Stimulated activated naive B cell treated with anti-CD40 and anti-IgM and Interleukin-4, amounts not matched to agents 10 μg/mL and 1 μg/mL and 100 μg/mL, for 72 hours (primary cell): ENCODE measurements at regions not wholly inside any gene's neighbourhood (a gene's known extent, or its start where the extent isn't known, plus 50 kb on each side); places are given as distances from the start of the nearest gene placed in this dataset.
"Not testable (repeated sequence)": the region's sequence is repeated elsewhere in the genome, so short reads cannot be mapped to it uniquely, and the experiment has no call there.

ENCODE experiments used
- ATAC-seq, 2 donors: fragments of 150-1000 bp; cut with Tn5 transposase; replicated peaks; 2 replicates each; pipeline ENCODE4 v1.10.0; 2021; ENCODE audit warnings: moderate library complexity in 1 of 2
- DNase-seq: peaks from one replicate; pipeline ENCODE4 v3.0.0; 2021
- H3K27ac Mint-ChIP-seq: one replicate; pipeline ENCODE4 v1.8.0; 2022; ENCODE audit warnings: mild to moderate bottlenecking, mixed read lengths
- H3K27me3 Mint-ChIP-seq, 2 donors: one replicate each; pipeline ENCODE4 v1.8.0; 2022; ENCODE audit warnings: mixed read lengths in 2 of 2
- H3K36me3 Mint-ChIP-seq, 2 donors: one replicate each; pipeline ENCODE4 v1.8.0; 2022; ENCODE audit warnings: mixed read lengths in 2 of 2, mild to moderate bottlenecking in 1 of 2
- H3K4me1 Mint-ChIP-seq, 2 donors: one replicate each; pipeline ENCODE4 v1.8.0; 2022; ENCODE audit warnings: mixed read lengths in 2 of 2, mild to moderate bottlenecking in 1 of 2
- H3K4me3 Mint-ChIP-seq, 2 donors: one replicate each; pipeline ENCODE4 v1.8.0; 2022; ENCODE audit warnings: mild to moderate bottlenecking in 2 of 2, mixed read lengths in 2 of 2, moderate library complexity in 1 of 2
- H3K9me3 Mint-ChIP-seq, 2 donors: one replicate each; pipeline ENCODE4 v1.8.0; 2022; ENCODE audit warnings: mixed read lengths in 2 of 2, mild to moderate bottlenecking in 1 of 2

- no peak for DNase-seq
- Mint-ChIP-seq H3K4me3 (no peak overlapping the region), H3K4me1 (no peaks in the 10 kb centered on the region)
Measured at GRCh38 chr5:101838435-101838834, 457.6 kb downstream of the SLCO4C1 start.

DNA sequence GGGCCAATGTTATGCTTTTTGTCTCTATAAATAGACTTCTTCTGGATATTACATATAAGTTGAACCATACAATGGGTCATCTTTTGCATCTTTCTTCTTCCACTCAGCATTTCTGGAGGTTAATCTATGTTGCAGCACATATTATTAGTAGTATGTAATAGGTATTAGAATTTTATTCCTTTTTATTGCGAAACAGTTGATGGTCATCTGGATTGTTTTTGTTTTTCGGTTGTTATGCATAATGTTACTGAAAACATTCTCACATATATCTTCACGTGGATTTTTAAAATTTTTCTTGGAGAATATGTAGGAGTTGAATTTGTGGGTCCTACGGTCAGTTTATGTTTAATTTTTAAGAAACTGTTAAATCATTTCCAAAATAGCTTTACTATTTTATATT lies 466.8 kb downstream of the SLCO4C1 start:
- DNase-seq = no peak
- Mint-ChIP-seq H3K27me3 (no peaks in the 10 kb centered on the region), H3K9me3 (peaks cover 4 to 11% of the 10 kb centered on the region in 2 donors), H3K4me3 (no peak overlapping the region), H3K4me1 (no peaks in the 10 kb centered on the region), H3K27ac (no peak overlapping the region), H3K36me3 (no peaks in the 10 kb centered on the region)
- ATAC-seq = no peak

More at GRCh38 chr5:101838435-101838834, 457.6 kb downstream of the SLCO4C1 start:
- Mint-ChIP-seq H3K27me3 (no peaks in the 10 kb centered on the region), H3K9me3 (peaks cover 0 to 4% of the 10 kb centered on the region in 2 donors), H3K36me3 (no peaks in the 10 kb centered on the region), H3K27ac (no peak overlapping the region)
- no peak for ATAC-seq

GRCh38 chr5:101811466-101811865 lies 484.6 kb downstream of the SLCO4C1 start:
- Mint-ChIP-seq H3K9me3 (peaks cover 0 to 1% of the 10 kb centered on the region in 2 donors), H3K27me3 (no peaks in the 10 kb centered on the region), H3K4me3 (no peak overlapping the region), H3K4me1 (no peaks in the 10 kb centered on the region), H3K27ac (no peak overlapping the region), H3K36me3 (no peaks in the 10 kb centered on the region)
- DNase-seq (no peak), ATAC-seq (no peak)

DNA sequence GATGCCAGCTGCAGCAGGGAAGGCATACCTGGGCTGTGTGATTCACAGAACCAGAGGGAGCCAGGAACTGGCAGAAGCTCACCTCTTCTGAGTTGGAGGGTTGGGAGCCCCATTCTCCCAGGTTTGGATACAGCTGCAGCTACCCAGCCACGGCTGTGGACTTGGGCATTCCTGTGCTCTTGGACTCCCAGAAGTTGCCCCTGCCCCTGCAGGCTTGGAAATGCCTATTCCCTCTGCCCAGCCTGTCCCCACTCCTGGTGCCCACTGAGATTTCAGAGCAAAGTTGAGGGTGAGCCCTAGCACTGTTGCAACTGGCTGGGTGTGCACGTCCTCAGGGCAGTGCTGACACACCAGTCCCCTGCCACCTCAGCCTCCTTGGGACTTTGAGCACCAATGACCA lies 489.7 kb downstream of the SLCO4C1 start:
- Mint-ChIP-seq H3K9me3 (peaks cover 0 to 3% of the 10 kb centered on the region in 2 donors), H3K36me3 (no peaks in the 10 kb centered on the region), H3K27me3 (no peaks in the 10 kb centered on the region), H3K4me1 (no peaks in the 10 kb centered on the region), H3K4me3 (no peak overlapping the region), H3K27ac (no peak overlapping the region)
- ATAC-seq = no peak
- no peak for DNase-seq

GRCh38 chr5:101796427-101796826 lies 499.7 kb downstream of the SLCO4C1 start:
- H3K9me3 Mint-ChIP-seq = peaks cover 4 to 7% of the 10 kb centered on the region in 2 donors
- DNase-seq = no peak
- H3K4me3 Mint-ChIP-seq = no peak overlapping the region
- no peaks in the 10 kb centered on the region for H3K27me3 Mint-ChIP-seq
- ATAC-seq = no peak
- H3K27ac Mint-ChIP-seq = no peak overlapping the region
- no peaks in the 10 kb centered on the region for H3K36me3 Mint-ChIP-seq
- H3K4me1 Mint-ChIP-seq = no peaks in the 10 kb centered on the region

DNA sequence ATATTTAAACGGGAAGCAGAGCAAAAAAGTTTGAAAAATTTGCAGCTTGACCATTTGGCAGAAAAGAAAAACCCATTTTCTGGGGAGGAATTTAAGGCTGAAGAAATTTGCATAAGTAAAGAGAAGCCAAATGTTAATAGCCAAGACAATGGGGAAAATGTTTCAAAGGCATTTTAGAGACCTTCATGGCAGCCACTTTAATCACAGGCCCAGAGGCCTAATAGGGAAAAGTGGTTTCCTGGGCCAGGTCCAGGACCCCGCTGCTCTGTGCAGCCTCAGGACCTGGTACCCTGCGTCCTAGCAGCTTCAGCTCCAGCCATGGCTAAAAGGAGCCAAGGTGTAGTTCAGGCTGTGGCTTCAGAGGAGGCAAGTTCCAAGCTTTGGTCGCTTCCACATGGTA lies 507.3 kb downstream of the SLCO4C1 start:
- Mint-ChIP-seq H3K4me3 (no peak overlapping the region), H3K9me3 (peaks cover 0 to 6% of the 10 kb centered on the region in 2 donors), H3K27me3 (no peaks in the 10 kb centered on the region), H3K36me3 (no peaks in the 10 kb centered on the region), H3K4me1 (no peaks in the 10 kb centered on the region), H3K27ac (no peak overlapping the region)
- DNase-seq (no peak), ATAC-seq (no peak)

DNA sequence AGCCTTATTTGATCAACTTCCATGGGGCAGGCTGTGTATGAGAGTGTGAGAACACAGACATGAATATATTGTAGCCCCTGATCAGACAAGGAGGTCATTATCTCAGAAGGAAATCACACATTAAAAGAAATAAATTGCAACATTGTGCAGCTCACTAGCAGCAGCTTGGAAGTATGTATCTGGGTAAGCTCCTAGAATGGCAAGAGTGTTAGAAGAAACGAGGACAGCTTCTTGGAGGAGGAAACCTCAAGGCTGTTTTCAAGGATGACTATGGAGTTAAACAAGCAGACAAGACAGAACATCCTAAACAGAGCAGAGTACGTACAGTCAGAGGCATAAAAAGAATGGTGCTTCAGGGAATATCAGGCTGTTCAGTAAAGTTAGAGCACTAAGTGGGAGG lies 511.0 kb downstream of the SLCO4C1 start:
- no peaks in the 10 kb centered on the region for H3K36me3 Mint-ChIP-seq

GRCh38 chr5:101783241-101784013 lies 512.7 kb downstream of the SLCO4C1 start:
- Mint-ChIP-seq H3K27me3 (no peaks in the 10 kb centered on the region), H3K27ac (no peak overlapping the region), H3K4me3 (no peak overlapping the region), H3K9me3 (peaks cover 3% of the 10 kb centered on the region in 2 donors), H3K4me1 (no peaks in the 10 kb centered on the region), H3K36me3 (no peaks in the 10 kb centered on the region)
- DNase-seq (no peak), ATAC-seq (no peak)

More for the DNA sequence above, 511.0 kb downstream of the SLCO4C1 start:
- DNase-seq (no peak), ATAC-seq (no peak)
- H3K27me3 Mint-ChIP-seq = no peaks in the 10 kb centered on the region
- no peak overlapping the region for H3K4me3 Mint-ChIP-seq
- no peaks in the 10 kb centered on the region for H3K9me3 Mint-ChIP-seq
- H3K27ac Mint-ChIP-seq = no peak overlapping the region
- H3K4me1 Mint-ChIP-seq = no peaks in the 10 kb centered on the region

DNA sequence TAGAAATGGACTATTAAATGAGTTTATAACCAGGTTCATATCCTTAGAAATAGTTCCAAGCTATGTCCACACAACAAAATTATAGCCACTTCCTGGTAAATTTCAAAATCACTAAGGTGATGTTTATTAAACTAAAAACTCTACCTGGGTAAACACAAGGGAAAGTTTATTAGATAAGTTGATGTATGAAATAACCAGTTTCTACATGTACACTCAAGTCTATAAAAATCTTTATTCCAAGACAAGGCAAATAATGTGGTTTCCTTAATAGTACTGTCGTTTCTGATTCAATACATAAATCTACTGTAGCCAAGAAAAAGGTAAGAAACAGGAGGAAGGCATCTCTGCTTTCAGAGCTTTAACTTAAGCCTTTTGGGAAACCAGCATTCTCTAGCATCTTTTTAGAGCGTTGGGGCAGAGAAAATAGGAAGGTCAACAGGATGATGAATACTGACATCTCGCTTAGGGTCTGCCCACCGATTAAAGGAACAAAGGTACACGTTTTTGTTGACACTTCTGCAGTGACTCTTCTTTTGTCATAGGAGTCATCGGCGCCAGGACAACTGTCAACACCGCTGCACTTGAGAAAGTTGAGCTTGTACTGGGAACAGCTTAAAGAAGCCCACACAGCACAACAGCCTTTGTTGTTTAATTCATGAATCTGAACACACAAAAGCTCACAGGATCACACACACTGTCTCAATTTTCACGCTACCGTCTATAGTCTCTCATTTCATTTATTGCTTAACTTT lies 513.6 kb downstream of the SLCO4C1 start:
- H3K4me3 Mint-ChIP-seq = no peak overlapping the region
- peaks cover 3 to 4% of the 10 kb centered on the region in 2 donors for H3K9me3 Mint-ChIP-seq
- H3K27ac Mint-ChIP-seq = no peak overlapping the region
- no peaks in the 10 kb centered on the region for H3K4me1 Mint-ChIP-seq
- no peak for DNase-seq
- H3K36me3 Mint-ChIP-seq = no peaks in the 10 kb centered on the region
- ATAC-seq = no peak
- no peaks in the 10 kb centered on the region for H3K27me3 Mint-ChIP-seq

DNA sequence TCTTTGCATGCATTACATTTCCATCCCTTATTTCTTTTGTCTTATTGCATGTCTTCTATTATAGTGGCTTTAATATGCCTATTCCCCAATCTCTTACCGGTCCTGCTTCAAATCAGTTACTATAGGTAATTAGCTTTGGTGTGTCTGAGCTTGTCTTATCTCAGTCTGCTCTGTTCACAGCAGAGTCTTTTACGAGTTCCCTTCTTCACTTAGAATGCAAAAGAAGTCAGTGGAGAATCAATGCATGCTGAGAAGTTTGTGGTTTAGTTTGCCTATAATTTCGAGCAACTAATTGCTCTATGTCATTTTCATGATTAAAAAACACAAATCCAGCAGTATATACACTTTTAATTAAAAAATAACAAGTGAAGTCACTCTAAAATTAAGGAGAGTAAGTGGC lies 545.0 kb downstream of the SLCO4C1 start:
- DNase-seq (no peak), ATAC-seq (no peak)
- no peak overlapping the region for H3K4me3 Mint-ChIP-seq
- no peak overlapping the region for H3K27ac Mint-ChIP-seq
- H3K4me1 Mint-ChIP-seq = no peaks in the 10 kb centered on the region
- H3K27me3 Mint-ChIP-seq = no peaks in the 10 kb centered on the region
- H3K9me3 Mint-ChIP-seq = peaks cover 0 to 6% of the 10 kb centered on the region in 2 donors
- no peaks in the 10 kb centered on the region for H3K36me3 Mint-ChIP-seq

GRCh38 chr5:101743000-101743399 lies 553.1 kb downstream of the SLCO4C1 start:
- H3K9me3 Mint-ChIP-seq, H3K36me3 Mint-ChIP-seq, DNase-seq, H3K4me1 Mint-ChIP-seq, H3K27ac Mint-ChIP-seq, ATAC-seq, H3K27me3 Mint-ChIP-seq, H3K4me3 Mint-ChIP-seq: not testable (repeated sequence)

DNA sequence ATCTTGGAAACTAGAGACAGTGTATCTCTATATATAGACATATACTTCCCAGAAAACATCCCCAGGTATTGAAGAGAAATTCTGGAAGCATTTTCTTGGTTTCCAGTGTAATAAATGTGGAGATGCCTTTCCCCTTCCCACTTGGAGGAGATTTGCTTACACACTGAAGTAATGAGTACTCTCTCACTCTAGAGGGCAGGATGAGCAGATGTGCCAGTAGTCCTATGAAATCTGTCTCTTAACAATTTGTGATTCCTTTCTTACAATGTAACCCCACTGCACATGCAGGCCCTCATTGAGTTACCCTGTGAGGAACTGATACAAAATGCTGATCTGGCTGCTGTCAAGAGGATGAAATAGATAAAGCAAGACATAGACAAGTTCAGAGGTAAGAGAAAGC lies 567.2 kb downstream of the SLCO4C1 start:
- no peaks in the 10 kb centered on the region for H3K36me3 Mint-ChIP-seq

GRCh38 chr5:101721543-101721942 lies 574.5 kb downstream of the SLCO4C1 start:
- DNase-seq (no peak), ATAC-seq (no peak)
- Mint-ChIP-seq H3K9me3 (peaks cover 0 to 2% of the 10 kb centered on the region in 2 donors), H3K36me3 (no peaks in the 10 kb centered on the region), H3K27ac (no peak overlapping the region), H3K27me3 (no peaks in the 10 kb centered on the region), H3K4me3 (no peak overlapping the region), H3K4me1 (no peaks in the 10 kb centered on the region)

More for the DNA sequence above, 567.2 kb downstream of the SLCO4C1 start:
- Mint-ChIP-seq H3K4me1 (no peaks in the 10 kb centered on the region), H3K27me3 (no peaks in the 10 kb centered on the region), H3K27ac (no peak overlapping the region), H3K4me3 (no peak overlapping the region), H3K9me3 (no peaks in the 10 kb centered on the region)
- ATAC-seq = no peak
- DNase-seq = no peak

- Mint-ChIP-seq H3K27ac (no peak overlapping the region), H3K36me3 (no peaks in the 10 kb centered on the region), H3K9me3 (peaks cover 0 to 2% of the 10 kb centered on the region in 2 donors), H3K4me3 (no peak overlapping the region), H3K4me1 (no peaks in the 10 kb centered on the region), H3K27me3 (no peaks in the 10 kb centered on the region)
- DNase-seq (no peak), ATAC-seq (no peak)
Measured at GRCh38 chr5:101720033-101720432, 576.1 kb downstream of the SLCO4C1 start.

- DNase-seq = no peak
- Mint-ChIP-seq H3K9me3 (peaks cover 0 to 2% of the 10 kb centered on the region in 2 donors), H3K36me3 (no peaks in the 10 kb centered on the region), H3K4me1 (no peaks in the 10 kb centered on the region), H3K27ac (no peak overlapping the region), H3K4me3 (no peak overlapping the region), H3K27me3 (no peaks in the 10 kb centered on the region)
- no peak for ATAC-seq
Measured at GRCh38 chr5:101717721-101718120, 578.4 kb downstream of the SLCO4C1 start.
